ENCODE measurements at regions not wholly inside any gene's neighbourhood (a gene's known extent, or its start where the extent isn't known, plus 50 kb on each side); places are given as distances from the start of the nearest gene placed in this dataset.

DNA sequence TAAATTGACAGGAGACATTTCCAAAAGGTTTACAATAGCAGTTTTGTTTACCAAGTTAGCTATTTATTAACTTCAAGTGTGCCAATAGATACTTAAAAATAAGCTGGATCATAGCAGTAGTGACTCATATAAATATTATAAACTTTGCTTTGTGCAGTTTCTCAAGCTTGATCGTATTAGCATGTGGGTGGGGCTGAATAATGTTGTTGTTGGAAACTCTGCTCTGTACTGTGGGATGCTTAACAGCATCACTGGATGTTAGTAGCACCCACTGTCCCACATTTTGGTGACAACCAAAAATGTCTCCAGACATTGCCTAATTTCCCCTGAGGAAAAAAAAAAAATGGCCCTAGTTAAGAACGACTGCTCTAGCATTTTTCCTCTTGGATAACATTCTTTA lies 855.2 kb upstream of the ADGRL3 start:
- TF ChIP-seq FOXP2 (optimal IDR thresholded peaks at IDR 0.05; ENCODE audit: borderline replicate concordance, extremely low read depth, extremely low read length, insufficient read depth) (no peak), SIN3A (IDR thresholded peaks at IDR 0.05; ENCODE audit: borderline replicate concordance, insufficient read depth, low read length) (no peak), TAF1 (IDR thresholded peaks at IDR 0.05; ENCODE audit: borderline replicate concordance, insufficient read depth, low read length) (no peak), POLR2AphosphoS5 (IDR thresholded peaks at IDR 0.05; ENCODE audit: low read depth, low read length) (no peak)
- TF ChIP-seq, protein P1, sequence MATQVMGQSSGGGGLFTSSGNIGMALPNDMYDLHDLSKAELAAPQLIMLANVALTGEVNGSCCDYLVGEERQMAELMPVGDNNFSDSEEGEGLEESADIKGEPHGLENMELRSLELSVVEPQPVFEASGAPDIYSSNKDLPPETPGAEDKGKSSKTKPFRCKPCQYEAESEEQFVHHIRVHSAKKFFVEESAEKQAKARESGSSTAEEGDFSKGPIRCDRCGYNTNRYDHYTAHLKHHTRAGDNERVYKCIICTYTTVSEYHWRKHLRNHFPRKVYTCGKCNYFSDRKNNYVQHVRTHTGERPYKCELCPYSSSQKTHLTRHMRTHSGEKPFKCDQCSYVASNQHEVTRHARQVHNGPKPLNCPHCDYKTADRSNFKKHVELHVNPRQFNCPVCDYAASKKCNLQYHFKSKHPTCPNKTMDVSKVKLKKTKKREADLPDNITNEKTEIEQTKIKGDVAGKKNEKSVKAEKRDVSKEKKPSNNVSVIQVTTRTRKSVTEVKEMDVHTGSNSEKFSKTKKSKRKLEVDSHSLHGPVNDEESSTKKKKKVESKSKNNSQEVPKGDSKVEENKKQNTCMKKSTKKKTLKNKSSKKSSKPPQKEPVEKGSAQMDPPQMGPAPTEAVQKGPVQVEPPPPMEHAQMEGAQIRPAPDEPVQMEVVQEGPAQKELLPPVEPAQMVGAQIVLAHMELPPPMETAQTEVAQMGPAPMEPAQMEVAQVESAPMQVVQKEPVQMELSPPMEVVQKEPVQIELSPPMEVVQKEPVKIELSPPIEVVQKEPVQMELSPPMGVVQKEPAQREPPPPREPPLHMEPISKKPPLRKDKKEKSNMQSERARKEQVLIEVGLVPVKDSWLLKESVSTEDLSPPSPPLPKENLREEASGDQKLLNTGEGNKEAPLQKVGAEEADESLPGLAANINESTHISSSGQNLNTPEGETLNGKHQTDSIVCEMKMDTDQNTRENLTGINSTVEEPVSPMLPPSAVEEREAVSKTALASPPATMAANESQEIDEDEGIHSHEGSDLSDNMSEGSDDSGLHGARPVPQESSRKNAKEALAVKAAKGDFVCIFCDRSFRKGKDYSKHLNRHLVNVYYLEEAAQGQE (IDR thresholded peaks at IDR 0.05; ENCODE audit: insufficient read depth in 1 of 2, low read depth in 2 of 2, low read length in 2 of 2): no peak

DNA sequence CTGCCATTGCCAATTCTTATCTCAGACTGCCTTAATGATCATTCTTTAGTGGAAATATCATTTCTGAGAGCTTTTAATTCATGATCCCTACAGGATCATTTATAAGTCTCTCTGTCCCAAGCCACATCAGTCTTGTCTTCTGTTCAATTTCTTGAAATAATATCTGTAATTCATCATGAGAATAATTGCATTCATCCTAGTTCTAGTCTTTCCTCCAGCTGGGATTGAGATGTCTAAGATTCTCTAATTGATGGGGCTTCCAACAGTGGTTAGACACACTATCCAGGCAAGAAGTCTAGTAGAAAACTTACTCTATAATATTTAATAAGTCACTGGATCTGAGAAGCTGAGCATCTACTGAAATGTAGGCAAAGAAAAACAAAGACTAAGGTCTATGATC lies 854.7 kb upstream of the ADGRL3 start:
- TF ChIP-seq SIN3A (IDR thresholded peaks at IDR 0.05; ENCODE audit: borderline replicate concordance, insufficient read depth, low read length): no peak
- TF ChIP-seq FOXP2 (optimal IDR thresholded peaks at IDR 0.05; ENCODE audit: borderline replicate concordance, extremely low read depth, extremely low read length, insufficient read depth): no peak
- TF ChIP-seq POLR2AphosphoS5 (IDR thresholded peaks at IDR 0.05; ENCODE audit: low read depth, low read length): no peak
- TF ChIP-seq TAF1 (IDR thresholded peaks at IDR 0.05; ENCODE audit: borderline replicate concordance, insufficient read depth, low read length): no peak
- TF ChIP-seq, protein P1 (IDR thresholded peaks at IDR 0.05; ENCODE audit: insufficient read depth in 1 of 2, low read depth in 2 of 2, low read length in 2 of 2): no peak

DNA sequence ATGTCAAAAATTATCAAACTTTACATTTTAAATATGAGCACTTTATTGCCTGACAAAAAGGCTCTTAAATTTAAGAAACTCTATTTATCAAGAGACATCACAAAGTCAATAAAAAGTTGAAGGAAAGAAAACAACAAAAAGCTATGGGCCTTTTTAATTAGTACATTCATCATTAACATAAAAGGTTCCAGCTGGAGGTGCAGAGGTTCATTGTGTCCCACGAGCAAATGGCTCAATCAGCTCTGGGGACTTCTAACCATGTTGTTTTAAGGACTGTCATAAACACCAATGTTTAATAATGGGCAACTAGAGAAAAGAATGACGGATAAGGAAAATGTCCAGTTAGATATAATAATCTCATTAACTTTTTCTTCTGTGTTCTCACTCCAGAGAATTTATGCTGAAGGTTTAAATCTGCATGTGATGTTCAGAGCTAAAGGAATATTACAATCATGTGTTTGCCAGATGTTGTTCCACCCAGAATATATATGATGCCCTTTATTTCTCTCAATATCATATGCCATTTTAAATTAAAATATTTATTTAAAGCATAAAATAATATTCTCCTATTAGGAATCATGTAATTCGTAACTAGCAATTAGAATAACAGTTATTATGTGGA lies 840.3 kb upstream of the ADGRL3 start:
- TF ChIP-seq POLR2AphosphoS5 (IDR thresholded peaks at IDR 0.05; ENCODE audit: low read depth, low read length) (no peak), TAF1 (IDR thresholded peaks at IDR 0.05; ENCODE audit: borderline replicate concordance, insufficient read depth, low read length) (no peak), FOXP2 (optimal IDR thresholded peaks at IDR 0.05; ENCODE audit: borderline replicate concordance, extremely low read depth, extremely low read length, insufficient read depth) (no peak)
- TF ChIP-seq, protein P1 (IDR thresholded peaks at IDR 0.05; ENCODE audit: insufficient read depth in 1 of 2, low read depth in 2 of 2, low read length in 2 of 2): no peak

DNA sequence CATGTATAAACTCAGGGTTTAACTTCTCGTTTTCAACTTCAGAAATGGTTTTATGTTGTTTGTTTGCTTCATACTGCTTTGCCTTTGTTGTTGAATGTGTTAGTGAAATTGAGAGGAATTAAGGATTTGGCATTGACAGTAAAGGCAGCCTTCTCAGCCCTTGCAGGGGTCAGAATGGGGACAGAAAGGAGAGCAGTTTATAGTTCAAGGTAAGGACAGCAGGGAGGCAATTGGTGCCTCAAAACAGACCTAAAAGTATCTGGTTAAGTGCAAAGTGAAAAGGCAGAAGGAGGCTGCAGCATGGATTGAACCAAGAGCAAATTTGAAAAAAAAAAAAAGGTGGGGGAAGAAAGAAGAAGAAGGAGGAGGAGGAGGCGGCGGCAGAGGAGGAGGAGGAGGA lies 835.0 kb upstream of the ADGRL3 start:
- no peak for TF ChIP-seq FOXP2 (optimal IDR thresholded peaks at IDR 0.05; ENCODE audit: borderline replicate concordance, extremely low read depth, extremely low read length, insufficient read depth)
- TF ChIP-seq, protein P1 (IDR thresholded peaks at IDR 0.05; ENCODE audit: insufficient read depth in 1 of 2, low read depth in 2 of 2, low read length in 2 of 2): no peak
- no peak for TF ChIP-seq TAF1 (IDR thresholded peaks at IDR 0.05; ENCODE audit: borderline replicate concordance, insufficient read depth, low read length)
- no peak for TF ChIP-seq SIN3A (IDR thresholded peaks at IDR 0.05; ENCODE audit: borderline replicate concordance, insufficient read depth, low read length)
- no peak for TF ChIP-seq POLR2AphosphoS5 (IDR thresholded peaks at IDR 0.05; ENCODE audit: low read depth, low read length)

DNA sequence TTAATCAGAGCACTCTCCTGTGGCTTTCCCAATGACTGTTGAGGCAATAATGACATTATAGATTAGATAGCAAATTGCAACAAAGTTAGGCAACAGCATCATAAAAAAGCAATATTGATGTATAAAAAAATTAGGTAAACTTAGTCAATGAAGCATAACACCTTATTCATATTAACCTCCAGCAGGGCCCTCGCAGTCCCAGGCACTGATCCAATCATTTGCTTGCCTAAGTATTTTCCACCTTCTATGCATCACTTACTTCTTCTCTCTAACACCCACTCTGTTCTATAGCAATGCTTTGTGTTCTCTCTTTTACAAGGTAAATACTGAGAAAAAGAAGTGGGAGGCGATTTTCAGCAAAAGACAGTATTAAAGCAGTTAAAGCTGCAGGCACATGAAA lies 833.5 kb upstream of the ADGRL3 start:
- TF ChIP-seq FOXP2 (optimal IDR thresholded peaks at IDR 0.05; ENCODE audit: borderline replicate concordance, extremely low read depth, extremely low read length, insufficient read depth): no peak
- no peak for TF ChIP-seq SIN3A (IDR thresholded peaks at IDR 0.05; ENCODE audit: borderline replicate concordance, insufficient read depth, low read length)
- no peak for TF ChIP-seq TAF1 (IDR thresholded peaks at IDR 0.05; ENCODE audit: borderline replicate concordance, insufficient read depth, low read length)
- TF ChIP-seq, protein P1 (IDR thresholded peaks at IDR 0.05; ENCODE audit: insufficient read depth in 1 of 2, low read depth in 2 of 2, low read length in 2 of 2): no peak
- no peak for TF ChIP-seq POLR2AphosphoS5 (IDR thresholded peaks at IDR 0.05; ENCODE audit: low read depth, low read length)

Measured in PFSK-1 (cell line).